Activated naive CD4-positive, alpha-beta T cell (primary cell): ENCODE measurements at regions not wholly inside any gene's neighbourhood (a gene's known extent, or its start where the extent isn't known, plus 50 kb on each side); places are given as distances from the start of the nearest gene placed in this dataset.

Experiments used
- DNase-seq, 4 experiments: peaks; one replicate each; lab custom pipeline; 2025; lab: John Stamatoyannopoulos, UW

GRCh38 chr6:108734271-108734922 lies 113.8 kb upstream of the ARMC2 start:
- DNase-seq: no peak

GRCh38 chr6:108735310-108736001 lies 112.8 kb upstream of the ARMC2 start:
- no peak for DNase-seq

GRCh38 chr6:108736002-108736361 lies 112.2 kb upstream of the ARMC2 start:
- no peak for DNase-seq

GRCh38 chr6:108736832-108737231 lies 111.4 kb upstream of the ARMC2 start:
- no peak for DNase-seq

- no peak for DNase-seq
Observed at GRCh38 chr6:108737594-108738546, 110.4 kb upstream of the ARMC2 start.

- DNase-seq: no peak
Observed at GRCh38 chr6:108738684-108739416, 109.4 kb upstream of the ARMC2 start.

- no peak for DNase-seq
Observed at GRCh38 chr6:108739496-108740330, 108.5 kb upstream of the ARMC2 start.

- DNase-seq: no peak
Observed at GRCh38 chr6:108741331-108741989, 106.8 kb upstream of the ARMC2 start.

GRCh38 chr6:108742041-108742440 lies 106.2 kb upstream of the ARMC2 start:
- DNase-seq: no peak

- no peak for DNase-seq
Observed at GRCh38 chr6:108744244-108744972, 103.8 kb upstream of the ARMC2 start.

GRCh38 chr6:108744996-108745395 lies 103.2 kb upstream of the ARMC2 start:
- DNase-seq: no peak

GRCh38 chr6:108745664-108746336 lies 102.4 kb upstream of the ARMC2 start:
- DNase-seq: no peak

GRCh38 chr6:108746366-108746765 lies 101.9 kb upstream of the ARMC2 start:
- DNase-seq: no peak

GRCh38 chr6:108746836-108747575 lies 101.2 kb upstream of the ARMC2 start:
- DNase-seq: no peak

- DNase-seq: no peak
Observed at GRCh38 chr6:108748055-108748454, 100.2 kb upstream of the ARMC2 start.

GRCh38 chr6:108748959-108749358 lies 99.3 kb upstream of the ARMC2 start:
- no peak for DNase-seq

- no peak for DNase-seq
Observed at GRCh38 chr6:108750801-108751200, 97.4 kb upstream of the ARMC2 start.

GRCh38 chr6:108751282-108751681 lies 96.9 kb upstream of the ARMC2 start:
- no peak for DNase-seq
